ENCODE measurements at regions not wholly inside any gene's neighbourhood (a gene's known extent, or its start where the extent isn't known, plus 50 kb on each side); places are given as distances from the start of the nearest gene placed in this dataset.

DNA sequence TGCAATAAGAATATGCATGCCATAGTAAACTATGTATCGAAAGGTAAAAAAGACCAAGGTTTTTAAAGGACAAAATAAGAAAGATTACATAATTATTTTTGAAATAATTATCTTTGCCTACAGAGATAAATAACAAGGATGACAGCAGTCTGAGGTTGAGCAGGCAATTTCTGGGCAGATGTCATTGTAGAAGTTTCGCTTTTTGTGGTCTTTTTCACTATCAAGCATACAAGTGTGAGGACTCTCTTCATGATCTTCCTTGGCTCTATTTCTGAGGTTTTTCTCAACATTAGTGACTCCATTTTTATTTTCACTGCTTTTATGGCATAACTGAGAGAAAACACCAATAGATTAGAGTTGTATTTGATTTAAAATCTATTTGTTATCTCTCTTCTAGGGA lies 1337.9 kb upstream of the EPHA6 start:
- H3K9me3 Mint-ChIP-seq (ENCODE audit: low read depth), result peaks cover 1% of the 10 kb centered on the region
- no peaks in the 10 kb centered on the region for H3K36me3 Mint-ChIP-seq (ENCODE audit: low read depth)
- DNase-seq (ENCODE audit: low spot score), result no peak
- peaks cover 4% of the 10 kb centered on the region for H3K4me1 Mint-ChIP-seq (ENCODE audit: low read depth)
- H3K4me3 Mint-ChIP-seq (ENCODE audit: unreplicated experiment), result no peak overlapping the region
- no peak overlapping the region for H3K27ac Mint-ChIP-seq (ENCODE audit: unreplicated experiment)
- TF ChIP-seq, protein P1, sequence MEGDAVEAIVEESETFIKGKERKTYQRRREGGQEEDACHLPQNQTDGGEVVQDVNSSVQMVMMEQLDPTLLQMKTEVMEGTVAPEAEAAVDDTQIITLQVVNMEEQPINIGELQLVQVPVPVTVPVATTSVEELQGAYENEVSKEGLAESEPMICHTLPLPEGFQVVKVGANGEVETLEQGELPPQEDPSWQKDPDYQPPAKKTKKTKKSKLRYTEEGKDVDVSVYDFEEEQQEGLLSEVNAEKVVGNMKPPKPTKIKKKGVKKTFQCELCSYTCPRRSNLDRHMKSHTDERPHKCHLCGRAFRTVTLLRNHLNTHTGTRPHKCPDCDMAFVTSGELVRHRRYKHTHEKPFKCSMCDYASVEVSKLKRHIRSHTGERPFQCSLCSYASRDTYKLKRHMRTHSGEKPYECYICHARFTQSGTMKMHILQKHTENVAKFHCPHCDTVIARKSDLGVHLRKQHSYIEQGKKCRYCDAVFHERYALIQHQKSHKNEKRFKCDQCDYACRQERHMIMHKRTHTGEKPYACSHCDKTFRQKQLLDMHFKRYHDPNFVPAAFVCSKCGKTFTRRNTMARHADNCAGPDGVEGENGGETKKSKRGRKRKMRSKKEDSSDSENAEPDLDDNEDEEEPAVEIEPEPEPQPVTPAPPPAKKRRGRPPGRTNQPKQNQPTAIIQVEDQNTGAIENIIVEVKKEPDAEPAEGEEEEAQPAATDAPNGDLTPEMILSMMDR (IDR thresholded peaks at IDR 0.05), result no peak
- H3K27me3 Mint-ChIP-seq (ENCODE audit: low read depth), result no peaks in the 10 kb centered on the region

DNA sequence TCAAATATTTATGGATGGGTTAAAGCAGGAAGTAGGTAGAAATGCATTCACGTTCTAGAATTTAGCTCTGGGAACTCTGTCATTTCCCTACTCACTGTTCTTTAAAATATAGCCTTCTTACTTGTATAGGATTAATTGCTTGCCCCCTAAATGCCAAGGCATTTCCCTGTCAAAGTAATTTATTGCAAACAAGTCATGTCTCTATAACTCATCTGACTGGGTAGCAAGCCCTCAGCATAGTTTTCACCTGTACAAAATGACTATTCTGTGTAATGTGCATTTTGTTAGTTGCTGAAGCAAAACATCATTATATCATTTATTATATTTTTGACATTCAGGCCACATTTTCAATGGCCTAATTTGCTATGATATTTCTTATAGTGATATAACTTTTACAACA lies 1308.2 kb upstream of the EPHA6 start:
- H3K9me3 Mint-ChIP-seq (ENCODE audit: low read depth), result no peaks in the 10 kb centered on the region
- no peak for DNase-seq (ENCODE audit: low spot score)
- no peaks in the 10 kb centered on the region for H3K4me1 Mint-ChIP-seq (ENCODE audit: low read depth)
- H3K4me3 Mint-ChIP-seq (ENCODE audit: unreplicated experiment), result no peak overlapping the region
- TF ChIP-seq, protein P1 (IDR thresholded peaks at IDR 0.05), result no peak
- H3K27me3 Mint-ChIP-seq (ENCODE audit: low read depth), result no peaks in the 10 kb centered on the region
- H3K36me3 Mint-ChIP-seq (ENCODE audit: low read depth), result no peaks in the 10 kb centered on the region
- no peak overlapping the region for H3K27ac Mint-ChIP-seq (ENCODE audit: unreplicated experiment)

DNA sequence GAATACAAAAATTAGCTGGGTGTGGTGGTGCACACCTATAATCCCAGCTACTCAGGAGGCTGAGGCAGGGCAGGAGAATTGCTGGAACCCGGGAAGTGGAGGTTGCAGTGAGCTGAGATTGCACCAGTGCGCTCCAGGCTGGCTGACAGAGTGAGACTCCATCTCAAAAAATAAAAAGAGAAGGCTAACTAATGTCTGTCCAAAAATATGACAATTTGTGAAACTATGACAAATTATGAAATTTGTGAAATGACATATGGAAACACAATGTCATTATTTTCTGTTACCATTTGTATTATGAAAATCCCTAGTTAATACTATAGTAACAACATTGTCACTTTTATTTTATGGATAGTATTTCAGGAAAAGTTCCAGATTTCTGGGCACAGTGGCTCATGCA lies 1306.3 kb upstream of the EPHA6 start:
- H3K27me3 Mint-ChIP-seq (ENCODE audit: low read depth), result no peaks in the 10 kb centered on the region
- no peak overlapping the region for H3K27ac Mint-ChIP-seq (ENCODE audit: unreplicated experiment)
- no peaks in the 10 kb centered on the region for H3K36me3 Mint-ChIP-seq (ENCODE audit: low read depth)
- no peaks in the 10 kb centered on the region for H3K4me1 Mint-ChIP-seq (ENCODE audit: low read depth)
- no peak for DNase-seq (ENCODE audit: low spot score)
- TF ChIP-seq, protein P1 (IDR thresholded peaks at IDR 0.05), result no peak
- no peak overlapping the region for H3K4me3 Mint-ChIP-seq (ENCODE audit: unreplicated experiment)
- H3K9me3 Mint-ChIP-seq (ENCODE audit: low read depth), result no peaks in the 10 kb centered on the region

DNA sequence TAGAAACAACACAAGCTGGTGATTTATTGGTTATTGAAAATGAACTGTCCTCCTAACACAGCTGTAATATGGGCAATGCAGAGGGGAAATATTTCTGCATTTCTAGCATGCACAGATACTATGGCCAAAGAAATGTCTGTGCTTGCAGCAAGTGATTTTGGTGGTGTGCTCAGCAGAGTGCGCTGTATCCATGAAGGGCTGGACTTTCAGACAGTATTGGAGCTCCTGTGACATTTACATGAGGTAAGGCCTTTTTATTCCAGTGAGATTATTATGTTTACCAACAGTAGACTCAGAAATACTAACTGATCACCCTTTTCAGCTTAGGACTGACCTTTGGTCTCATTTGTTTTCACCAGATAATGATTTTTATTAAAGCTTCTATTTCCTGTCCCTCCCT lies 1302.6 kb upstream of the EPHA6 start:
- DNase-seq (ENCODE audit: low spot score), result no peak
- TF ChIP-seq, protein P1 (IDR thresholded peaks at IDR 0.05), result peak; percentile 11
- Mint-ChIP-seq H3K4me3 (ENCODE audit: unreplicated experiment) (no peak overlapping the region), H3K27ac (ENCODE audit: unreplicated experiment) (no peak overlapping the region), H3K27me3 (ENCODE audit: low read depth) (no peaks in the 10 kb centered on the region), H3K36me3 (ENCODE audit: low read depth) (no peaks in the 10 kb centered on the region), H3K9me3 (ENCODE audit: low read depth) (no peaks in the 10 kb centered on the region), H3K4me1 (ENCODE audit: low read depth) (no peaks in the 10 kb centered on the region)

DNA sequence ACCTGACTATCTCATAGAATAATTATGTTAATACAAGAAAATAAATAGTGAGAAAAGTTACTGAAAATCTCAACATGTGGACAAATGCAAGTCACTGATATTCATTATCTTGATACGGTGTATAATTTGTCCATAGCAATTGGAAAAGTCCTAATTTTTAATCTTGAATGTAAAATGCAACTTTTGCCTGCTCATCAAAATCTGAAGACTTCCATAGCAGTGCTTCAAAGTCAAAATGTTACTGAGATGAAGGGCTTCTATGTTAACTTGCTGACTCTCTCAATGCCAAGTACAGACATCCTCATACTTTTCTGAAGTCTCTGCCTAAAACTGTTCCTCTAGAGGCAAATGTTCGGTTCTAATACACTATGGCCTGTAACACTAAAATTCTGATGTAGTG lies 1300.1 kb upstream of the EPHA6 start:
- Mint-ChIP-seq H3K9me3 (ENCODE audit: low read depth) (no peaks in the 10 kb centered on the region), H3K36me3 (ENCODE audit: low read depth) (no peaks in the 10 kb centered on the region), H3K27me3 (ENCODE audit: low read depth) (no peaks in the 10 kb centered on the region), H3K27ac (ENCODE audit: unreplicated experiment) (no peak overlapping the region), H3K4me1 (ENCODE audit: low read depth) (no peaks in the 10 kb centered on the region), H3K4me3 (ENCODE audit: unreplicated experiment) (no peak overlapping the region)
- DNase-seq (ENCODE audit: low spot score), result no peak
- TF ChIP-seq, protein P1 (IDR thresholded peaks at IDR 0.05), result no peak

Measured in chondrocyte (in vitro differentiated cells).